ENCODE measurements at regions not wholly inside any gene's neighbourhood (a gene's known extent, or its start where the extent isn't known, plus 50 kb on each side); places are given as distances from the start of the nearest gene placed in this dataset.

- no peak for TF ChIP-seq CTCF (conservative IDR thresholded peaks at IDR 0.05)
- no peak overlapping the region for H3K27ac ChIP-seq
These were observed 154.5 kb downstream of the ZFP36L2 start for GRCh38 chr2:43071599-43072550.

- no peak for TF ChIP-seq CTCF (conservative IDR thresholded peaks at IDR 0.05)
- H3K27ac ChIP-seq: no peak overlapping the region
These were observed 155.5 kb downstream of the ZFP36L2 start for GRCh38 chr2:43070676-43071502.

- H3K27ac ChIP-seq: no peak overlapping the region
These were observed 156.4 kb downstream of the ZFP36L2 start for GRCh38 chr2:43070030-43070429.

GRCh38 chr2:43068631-43069517, 157.5 kb downstream of the ZFP36L2 start:
- no peak overlapping the region for H3K27ac ChIP-seq
- TF ChIP-seq CTCF (conservative IDR thresholded peaks at IDR 0.05): no peak

More at GRCh38 chr2:43070030-43070429, 156.4 kb downstream of the ZFP36L2 start:
- no peak for TF ChIP-seq CTCF (conservative IDR thresholded peaks at IDR 0.05)

GRCh38 chr2:43068041-43068533, 158.3 kb downstream of the ZFP36L2 start:
- no peak overlapping the region for H3K27ac ChIP-seq

More at GRCh38 chr2:43068041-43068533, 158.3 kb downstream of the ZFP36L2 start:
- TF ChIP-seq CTCF (conservative IDR thresholded peaks at IDR 0.05): no peak

Data from VCaP (cell line).